Posterior cingulate gyrus (tissue), 11 donors: ENCODE measurements at regions not wholly inside any gene's neighbourhood (a gene's known extent, or its start where the extent isn't known, plus 50 kb on each side); places are given as distances from the start of the nearest gene placed in this dataset.

Source experiments
- DNase-seq, 10 donors: peaks; one replicate each; pipeline versions ENCODE4 v3.0.0 to v3.0.0-alpha.2; 2020 to 2021; ENCODE audit warnings: mixed read lengths in 3 of 10
- intact Hi-C: fragments of 100-400 bp; cut with DNase I; formaldehyde crosslinking; loops from one replicate; pipeline ENCODE4 v1.15.1; 2023

DNA sequence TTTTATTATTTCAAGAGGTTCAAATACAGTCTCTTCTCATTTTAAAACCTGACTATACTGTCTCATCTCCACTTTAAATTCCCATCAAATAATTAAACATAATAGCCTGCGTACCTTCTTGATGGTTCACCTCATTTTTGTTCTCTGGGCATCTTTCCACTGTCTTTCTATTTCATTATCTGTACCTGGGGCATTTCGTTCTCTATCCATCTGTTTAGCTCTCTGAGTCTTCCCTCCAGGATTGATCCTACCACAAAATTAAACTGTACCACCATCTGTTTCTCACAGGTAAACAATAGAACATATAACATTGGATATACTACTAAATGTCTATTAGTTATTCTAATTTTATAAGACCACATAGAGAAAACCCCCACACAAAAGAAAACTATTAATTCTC is 1331.4 kb downstream of the NSUN3 start:
- no peak for DNase-seq
- intact Hi-C loops = no loop called here

GRCh38 chr3:95399585-95399984 is 1336.7 kb downstream of the NSUN3 start:
- no peak for DNase-seq
- intact Hi-C loops = no loop called here

DNA sequence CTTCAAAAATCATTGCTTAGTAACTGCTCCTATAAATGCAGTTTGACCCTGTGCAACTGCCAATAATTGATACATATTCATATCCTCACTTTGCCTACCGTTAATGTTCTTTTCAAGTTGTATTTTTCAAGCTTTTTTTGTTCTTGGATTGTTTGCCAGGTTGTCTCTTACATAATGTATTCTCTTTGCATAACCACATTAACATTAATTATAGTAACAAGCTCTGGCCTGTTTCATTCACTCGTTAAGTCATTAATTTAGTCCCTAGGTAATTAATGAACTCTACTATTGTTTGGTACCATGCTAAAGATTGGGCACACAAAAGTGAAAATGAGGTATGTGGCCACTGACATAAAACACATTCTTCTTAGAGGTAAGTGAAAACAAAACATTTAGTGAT is 1338.8 kb downstream of the NSUN3 start:
- intact Hi-C loops = no loop called here

DNA sequence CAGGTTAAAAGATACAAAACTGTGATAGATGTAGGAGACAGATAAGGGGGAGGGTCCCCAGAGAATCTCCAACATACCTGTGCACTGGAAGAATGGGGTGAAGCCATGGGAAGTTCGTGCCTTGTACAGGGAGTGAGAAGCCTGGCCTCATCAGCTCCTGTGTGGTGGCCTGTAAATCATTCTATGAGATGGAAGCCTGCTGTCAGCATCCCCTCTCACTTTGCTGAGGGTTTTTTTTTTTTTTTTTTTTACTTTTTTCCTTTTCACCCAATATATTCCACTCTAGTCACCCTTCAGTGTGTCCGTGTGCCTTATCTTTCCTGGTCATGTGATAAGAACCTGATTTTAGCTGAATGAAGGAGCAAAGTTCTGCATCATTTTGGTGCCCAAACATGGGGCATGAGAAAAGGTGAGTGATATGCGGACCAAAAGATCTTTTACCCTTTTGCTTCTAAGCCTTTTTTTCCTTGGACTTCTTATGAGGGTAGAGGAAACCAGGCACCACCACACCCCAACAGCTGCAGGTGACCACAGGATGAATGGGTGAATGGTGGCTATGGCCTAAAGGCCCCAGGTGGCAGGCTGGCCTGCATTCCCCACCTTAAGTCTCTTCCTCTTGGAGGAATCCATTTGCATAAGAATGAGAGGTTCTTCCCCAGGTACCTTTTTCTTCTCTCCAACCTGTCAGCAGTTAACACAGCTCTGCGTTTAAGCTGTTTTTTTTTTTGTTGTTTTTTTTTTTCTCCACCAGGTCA is 1345.0 kb downstream of the NSUN3 start:
- DNase-seq = no peak
- intact Hi-C loops = no loop called here

More for the DNA sequence above, 1338.8 kb downstream of the NSUN3 start:
- DNase-seq = no peak

DNA sequence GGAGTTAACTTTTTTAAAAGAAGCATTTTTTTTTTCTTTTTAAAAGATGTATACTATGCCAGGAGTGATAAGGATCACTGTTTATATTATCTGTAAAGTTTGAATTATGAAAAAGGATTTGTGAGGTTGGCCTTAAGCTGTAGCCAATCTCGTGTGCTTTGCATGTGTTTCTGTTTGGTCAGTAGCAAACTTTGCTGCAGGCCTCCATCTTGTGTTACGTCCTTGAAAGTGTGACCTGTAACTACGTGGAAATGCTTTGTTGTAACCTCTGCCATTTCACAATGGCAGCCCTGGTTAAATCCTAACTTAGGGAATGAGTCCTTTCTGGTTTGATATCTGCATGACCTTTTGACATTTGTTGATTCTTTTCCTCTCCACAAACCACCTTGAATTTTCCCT is 1345.6 kb downstream of the NSUN3 start:
- intact Hi-C loops = no loop called here

GRCh38 chr3:95418251-95418650 is 1355.4 kb downstream of the NSUN3 start:
- intact Hi-C loops = no loop called here
- DNase-seq = peak in 1 of 10 donors; percentile 51

More for the DNA sequence above, 1345.6 kb downstream of the NSUN3 start:
- DNase-seq = no peak

GRCh38 chr3:95424279-95424678 is 1361.4 kb downstream of the NSUN3 start:
- DNase-seq = no peak
- intact Hi-C loops = no loop called here

- intact Hi-C loops = no loop called here
- DNase-seq = no peak
Measured at GRCh38 chr3:95434491-95434890, 1371.6 kb downstream of the NSUN3 start.

- no peak for DNase-seq
- intact Hi-C loops = no loop called here
Measured at GRCh38 chr3:95437409-95437808, 1374.5 kb downstream of the NSUN3 start.

DNA sequence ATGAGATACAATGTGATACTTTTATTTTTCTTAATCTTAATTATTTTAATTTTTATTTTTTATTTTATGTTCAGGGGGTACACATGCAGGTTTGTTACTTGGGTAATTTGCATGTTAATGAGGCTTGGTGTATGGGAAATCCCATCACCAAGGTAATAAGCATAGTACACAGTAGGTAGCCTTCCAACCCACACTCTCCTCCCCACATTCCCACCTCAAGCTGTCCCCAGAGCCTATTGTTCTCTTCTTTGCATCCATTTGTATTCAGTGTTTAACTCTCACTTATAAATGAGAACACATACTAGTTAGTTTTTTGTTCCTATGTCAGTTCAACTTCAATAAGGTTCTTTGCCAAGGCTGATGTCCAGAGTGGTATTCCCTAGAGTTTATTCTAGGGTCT is 1375.4 kb downstream of the NSUN3 start:
- intact Hi-C loops = no loop called here
- no peak for DNase-seq

- intact Hi-C loops = no loop called here
- no peak for DNase-seq
Measured at GRCh38 chr3:95442766-95443165, 1371.6 kb upstream of the EPHA6 start.

GRCh38 chr3:95449841-95450240 is 1364.6 kb upstream of the EPHA6 start:
- intact Hi-C loops = no loop called here
- DNase-seq = peak in 1 of 10 donors; percentile 11

DNA sequence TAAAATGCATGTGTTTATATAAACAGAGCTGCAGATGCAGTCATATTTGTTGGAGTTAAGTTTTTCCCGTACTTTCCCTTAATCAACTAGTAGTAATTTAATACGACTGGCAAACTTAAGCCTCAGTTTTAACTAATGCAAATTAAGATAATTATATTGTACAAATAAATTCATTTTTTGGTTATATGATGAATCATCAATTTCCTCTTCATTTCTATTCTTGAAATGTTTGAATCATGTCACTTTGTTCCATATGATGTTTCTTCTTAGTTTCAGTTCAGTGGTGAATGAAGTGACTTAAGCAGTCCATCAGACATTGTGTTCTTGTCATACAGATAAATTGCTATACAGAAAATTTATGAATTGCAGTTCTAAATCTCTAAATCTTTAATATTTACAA is 1361.2 kb upstream of the EPHA6 start:
- intact Hi-C loops = no loop called here
- DNase-seq = no peak

GRCh38 chr3:95456835-95457234 is 1357.6 kb upstream of the EPHA6 start:
- intact Hi-C loops = no loop called here
- DNase-seq = no peak

DNA sequence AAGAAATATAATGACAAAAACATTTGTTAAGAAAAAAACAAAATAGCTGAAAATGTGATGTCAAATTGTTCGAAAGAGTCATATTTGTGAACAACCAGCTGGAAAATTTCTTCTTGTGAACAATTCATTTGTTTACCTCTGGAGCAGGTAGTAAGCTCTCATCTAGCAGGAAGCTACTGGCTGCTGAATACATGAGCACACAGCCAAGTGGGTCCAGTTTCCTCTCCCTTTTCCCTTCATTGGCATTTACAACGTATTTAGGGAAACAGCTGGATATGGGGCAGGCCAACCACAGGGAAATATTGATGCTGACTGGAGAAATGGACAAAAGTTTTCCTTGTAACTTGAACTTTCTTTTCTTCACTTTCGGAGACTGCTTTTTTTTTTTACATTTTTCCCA is 1354.7 kb upstream of the EPHA6 start:
- DNase-seq = no peak
- intact Hi-C loops = no loop called here

DNA sequence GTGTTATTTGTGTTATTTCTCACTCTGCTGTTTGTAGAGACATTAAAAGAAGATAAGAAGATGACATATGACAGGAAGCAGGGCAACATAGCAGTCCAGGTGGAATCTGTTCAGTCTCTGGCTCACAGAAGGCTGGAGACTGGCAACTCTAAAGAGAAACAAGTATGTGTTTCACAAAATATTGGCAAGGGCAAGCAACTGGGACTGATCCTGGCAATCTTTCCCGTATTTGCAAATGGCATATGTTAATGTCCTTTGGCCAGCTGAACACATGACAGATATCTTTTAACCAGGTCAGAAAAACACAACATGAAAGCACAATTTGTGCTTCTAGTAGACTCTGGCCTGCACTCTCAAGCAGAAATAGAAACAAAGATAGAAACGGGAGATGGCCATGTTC is 1354.1 kb upstream of the EPHA6 start:
- intact Hi-C loops = no loop called here
- DNase-seq = no peak

DNA sequence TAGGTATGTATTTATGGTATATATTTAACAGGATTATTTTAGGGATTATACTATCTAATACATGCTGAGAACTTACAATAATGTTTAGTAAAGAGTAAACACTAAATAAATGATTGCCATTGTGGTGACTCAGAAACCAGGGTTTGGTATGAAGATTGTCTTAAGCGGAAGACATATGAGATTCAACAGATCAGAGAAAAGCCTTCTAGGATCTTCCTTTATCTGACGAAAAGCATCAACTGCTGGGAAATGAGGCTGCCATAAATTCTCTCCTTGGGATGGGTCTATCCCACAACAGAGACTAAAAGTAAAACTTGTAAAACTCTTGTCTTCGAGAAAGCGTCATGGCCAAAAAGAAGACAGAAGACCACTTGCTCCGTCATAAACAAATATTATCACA is 1352.2 kb upstream of the EPHA6 start:
- intact Hi-C loops = no loop called here
- DNase-seq = no peak

DNA sequence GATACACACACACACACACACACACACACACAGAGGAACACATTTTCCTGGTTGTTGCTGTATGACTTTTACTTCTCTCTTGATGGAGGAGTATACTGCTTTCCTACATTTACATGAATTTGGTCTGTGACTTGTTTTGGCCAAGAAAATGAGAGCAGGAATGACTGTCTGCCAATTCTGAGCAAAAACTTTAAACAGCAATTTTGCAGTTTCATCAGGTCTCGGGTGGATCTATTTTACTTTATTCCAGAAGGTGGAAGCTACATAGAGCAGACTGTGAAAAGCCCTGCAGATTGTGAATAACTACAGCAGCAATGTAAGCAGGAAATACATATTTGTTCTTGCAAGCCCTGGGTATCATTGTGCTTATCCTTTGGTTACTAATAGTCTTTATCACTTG is 1350.0 kb upstream of the EPHA6 start:
- intact Hi-C loops = no loop called here
- DNase-seq = no peak

DNA sequence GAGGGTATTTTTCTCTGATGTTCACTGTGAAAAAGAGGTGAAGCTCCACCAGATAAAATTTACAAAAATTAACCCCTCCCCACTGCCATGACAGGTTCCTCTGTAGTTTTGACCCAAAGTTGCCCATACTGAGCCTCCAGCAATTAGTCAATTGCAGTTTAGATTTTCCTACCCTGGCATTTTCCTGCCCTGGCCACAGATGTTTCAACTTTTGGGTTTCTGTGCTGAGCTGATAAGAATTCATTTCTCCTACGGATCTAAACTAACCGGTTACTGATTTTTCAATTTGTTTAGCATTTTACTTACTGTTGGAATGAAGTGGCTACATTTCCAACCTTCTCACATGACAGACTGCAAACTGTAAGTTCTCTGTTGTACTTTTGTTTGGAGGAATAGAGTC is 1346.1 kb upstream of the EPHA6 start:
- DNase-seq = no peak
- intact Hi-C loops = no loop called here

- intact Hi-C loops = no loop called here
- DNase-seq = no peak
Measured at GRCh38 chr3:95474338-95474737, 1340.1 kb upstream of the EPHA6 start.

DNA sequence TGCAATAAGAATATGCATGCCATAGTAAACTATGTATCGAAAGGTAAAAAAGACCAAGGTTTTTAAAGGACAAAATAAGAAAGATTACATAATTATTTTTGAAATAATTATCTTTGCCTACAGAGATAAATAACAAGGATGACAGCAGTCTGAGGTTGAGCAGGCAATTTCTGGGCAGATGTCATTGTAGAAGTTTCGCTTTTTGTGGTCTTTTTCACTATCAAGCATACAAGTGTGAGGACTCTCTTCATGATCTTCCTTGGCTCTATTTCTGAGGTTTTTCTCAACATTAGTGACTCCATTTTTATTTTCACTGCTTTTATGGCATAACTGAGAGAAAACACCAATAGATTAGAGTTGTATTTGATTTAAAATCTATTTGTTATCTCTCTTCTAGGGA is 1337.9 kb upstream of the EPHA6 start:
- no peak for DNase-seq
- intact Hi-C loops = no loop called here

GRCh38 chr3:95506174-95506573 is 1308.2 kb upstream of the EPHA6 start:
- intact Hi-C loops = no loop called here
- DNase-seq = no peak

DNA sequence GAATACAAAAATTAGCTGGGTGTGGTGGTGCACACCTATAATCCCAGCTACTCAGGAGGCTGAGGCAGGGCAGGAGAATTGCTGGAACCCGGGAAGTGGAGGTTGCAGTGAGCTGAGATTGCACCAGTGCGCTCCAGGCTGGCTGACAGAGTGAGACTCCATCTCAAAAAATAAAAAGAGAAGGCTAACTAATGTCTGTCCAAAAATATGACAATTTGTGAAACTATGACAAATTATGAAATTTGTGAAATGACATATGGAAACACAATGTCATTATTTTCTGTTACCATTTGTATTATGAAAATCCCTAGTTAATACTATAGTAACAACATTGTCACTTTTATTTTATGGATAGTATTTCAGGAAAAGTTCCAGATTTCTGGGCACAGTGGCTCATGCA is 1306.3 kb upstream of the EPHA6 start:
- no peak for DNase-seq
- intact Hi-C loops = no loop called here
